ENCODE measurements at regions not wholly inside any gene's neighbourhood (a gene's known extent, or its start where the extent isn't known, plus 50 kb on each side); places are given as distances from the start of the nearest gene placed in this dataset.
"Not testable (repeated sequence)": the region's sequence is repeated elsewhere in the genome, so short reads cannot be mapped to it uniquely, and the experiment has no call there.

DNA sequence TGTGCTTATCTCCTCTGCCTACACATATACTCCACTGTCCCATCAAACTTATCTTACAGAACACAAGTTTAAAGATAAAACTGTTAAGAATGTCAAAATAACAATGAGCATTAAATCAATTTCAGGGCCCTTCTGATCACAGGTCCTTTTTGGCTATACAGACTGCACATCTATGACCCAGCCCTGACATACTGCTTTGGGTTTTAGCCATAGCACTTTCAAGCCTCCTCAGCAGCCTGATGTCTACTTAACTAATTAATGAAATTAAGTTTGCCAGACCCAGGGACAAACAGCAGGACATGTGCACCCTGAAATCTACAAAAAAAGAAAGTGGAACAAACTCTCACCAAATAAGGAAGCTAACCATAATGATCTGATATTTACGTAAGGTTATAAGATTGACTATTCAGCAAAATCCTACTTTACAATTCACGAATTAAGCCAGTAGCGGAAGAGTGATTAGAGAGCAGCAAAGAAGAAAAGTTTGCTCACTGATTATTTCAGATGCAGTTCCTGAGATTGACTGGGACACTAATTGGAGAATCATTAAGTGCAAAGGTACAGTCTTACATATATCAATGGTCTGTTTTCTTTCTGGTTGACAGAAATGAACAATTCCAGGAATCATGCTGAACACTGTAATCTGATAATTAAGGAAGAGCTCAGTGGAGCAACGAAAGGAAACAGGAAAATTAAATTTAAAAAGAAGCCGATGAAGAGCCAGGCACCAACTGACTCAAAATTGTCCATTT, 669.3 kb upstream of the LRRN3 start:
- no peak for DNase-seq

DNA sequence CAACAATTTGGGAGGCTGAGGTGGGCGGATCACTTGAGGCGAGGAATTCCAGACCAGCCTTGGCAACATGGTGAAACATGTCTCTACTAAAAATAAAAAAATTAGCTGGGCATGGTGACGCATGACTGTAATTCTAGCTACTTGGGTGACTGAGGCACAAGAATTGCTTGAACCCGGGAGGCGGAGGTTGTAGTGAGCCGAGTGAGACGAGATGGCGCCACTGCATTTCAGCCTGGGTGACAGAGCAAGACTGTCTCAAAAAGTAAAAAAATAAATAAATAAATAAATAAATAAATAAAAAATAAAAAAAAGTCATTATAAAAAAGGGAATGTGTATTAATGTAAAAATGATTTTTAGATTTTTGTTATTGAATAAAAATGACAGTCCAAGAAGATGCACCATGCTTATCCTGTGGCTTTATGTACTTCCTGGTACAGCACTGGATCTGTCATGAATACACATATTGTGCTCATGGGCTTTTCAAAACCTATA, 658.8 kb upstream of the LRRN3 start:
- no peak for DNase-seq

DNA sequence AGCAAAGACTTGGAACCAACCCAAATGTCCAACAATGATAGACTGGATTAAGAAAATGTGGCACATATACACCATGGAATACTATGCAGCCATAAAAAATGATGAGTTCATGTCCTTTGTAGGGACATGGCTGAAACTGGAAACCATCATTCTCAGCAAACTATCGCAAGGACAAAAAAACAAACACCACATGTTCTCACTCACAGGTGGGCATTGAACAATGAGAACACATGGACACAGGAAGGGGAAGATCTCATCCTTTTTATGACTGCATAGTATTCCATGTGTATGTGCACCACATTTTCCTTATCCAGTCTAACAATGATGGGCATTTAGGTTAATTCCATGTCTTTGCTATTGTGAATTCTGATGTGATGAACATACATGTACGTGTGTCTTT, 652.0 kb upstream of the LRRN3 start:
- not testable (repeated sequence) for DNase-seq

DNA sequence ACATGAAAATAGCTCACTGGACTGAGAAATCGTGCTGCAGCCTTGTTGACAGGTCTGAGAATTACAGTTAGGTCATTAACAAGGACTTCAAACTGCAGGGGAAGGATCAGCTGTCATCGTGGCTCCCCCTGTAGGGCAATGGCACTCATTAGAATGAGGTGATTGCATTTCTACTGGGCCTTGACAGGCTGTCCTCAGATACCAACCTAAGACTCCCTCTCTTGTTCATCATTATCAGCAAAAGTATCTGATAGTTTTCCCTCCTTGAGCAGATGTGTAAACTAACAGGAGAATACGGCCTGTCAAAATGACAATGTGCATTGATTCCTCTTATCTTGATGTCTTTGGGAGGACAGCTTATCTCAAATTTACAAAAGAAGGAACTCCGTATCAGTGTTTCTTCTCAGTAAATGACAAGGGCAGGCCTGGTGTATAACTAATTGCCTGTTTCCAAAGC, 648.5 kb upstream of the LRRN3 start:
- no peak for DNase-seq

DNA sequence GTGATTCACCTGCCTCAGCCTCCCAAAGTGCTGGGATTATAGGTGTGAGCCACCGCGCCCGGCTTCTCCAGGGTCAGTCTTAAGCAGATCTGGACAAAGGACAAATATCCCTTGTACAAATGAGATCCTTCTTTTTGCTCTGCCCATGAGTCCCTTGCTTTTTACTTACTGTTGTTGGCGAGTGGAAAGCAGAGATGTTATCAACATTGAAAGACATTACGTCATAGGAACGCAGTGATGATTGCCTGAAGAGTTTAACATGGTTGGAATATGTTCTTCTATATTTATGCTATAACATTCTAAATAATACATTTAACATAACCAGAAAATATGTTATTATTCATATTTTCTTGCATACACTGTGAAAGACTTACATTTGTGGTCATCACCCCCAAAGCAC, 644.3 kb upstream of the LRRN3 start:
- DNase-seq: no peak

DNA sequence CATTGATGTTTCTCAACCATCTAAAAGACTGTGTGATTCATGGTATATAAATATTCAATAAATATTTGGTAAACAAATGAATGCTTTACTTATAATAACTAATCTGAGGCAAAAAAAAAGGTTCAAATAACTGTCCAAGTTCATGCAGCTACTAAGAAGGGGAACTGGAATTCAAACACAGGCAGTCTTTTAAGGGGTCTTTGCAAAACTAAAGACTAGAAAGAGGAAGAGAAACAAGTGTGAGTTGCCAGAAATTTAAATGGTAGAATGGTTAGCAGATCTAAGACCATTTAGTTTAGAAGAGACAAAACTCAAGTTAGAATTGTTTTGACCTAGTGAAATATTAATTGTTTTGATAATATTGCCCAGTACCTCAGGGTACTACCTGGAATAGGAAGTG, 642.0 kb upstream of the LRRN3 start:
- DNase-seq: no peak

DNA sequence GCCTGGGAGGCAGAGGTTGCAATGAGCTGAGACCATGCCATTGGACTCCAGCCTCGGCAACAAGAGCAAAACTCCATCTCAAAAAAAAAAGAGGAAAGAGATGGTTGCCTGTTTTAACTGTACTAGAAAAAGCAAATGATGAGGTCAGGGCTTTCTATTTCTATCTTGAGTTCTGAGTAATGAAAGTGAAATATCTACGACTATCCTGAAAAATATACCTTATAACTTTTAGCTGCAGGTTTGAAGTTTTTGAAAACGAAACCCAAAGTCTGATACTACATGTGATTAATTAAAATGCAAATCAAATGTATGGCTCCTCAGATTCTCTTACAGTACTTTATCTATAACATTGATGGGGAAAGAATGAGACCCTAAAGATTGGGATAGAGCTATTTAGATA, 636.2 kb upstream of the LRRN3 start:
- no peak for DNase-seq

DNA sequence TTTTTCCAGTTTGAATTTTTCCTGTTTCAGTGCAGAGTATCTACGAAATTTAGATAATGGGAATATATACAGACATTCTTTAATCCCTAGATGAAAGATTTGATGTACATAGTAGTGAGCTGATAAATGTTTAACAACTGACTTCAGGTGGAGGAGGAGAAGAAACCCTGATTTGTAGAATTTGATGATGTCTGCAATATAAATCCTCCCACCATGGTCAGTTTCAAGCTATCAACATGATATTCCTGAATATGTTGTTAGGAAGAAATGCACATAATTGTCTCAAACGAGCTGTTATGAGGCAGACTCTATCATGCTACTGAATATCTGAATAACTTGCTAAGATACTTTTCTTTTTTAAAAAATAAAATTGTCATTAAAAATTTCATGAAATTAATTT, 629.3 kb upstream of the LRRN3 start:
- DNase-seq: no peak

DNA sequence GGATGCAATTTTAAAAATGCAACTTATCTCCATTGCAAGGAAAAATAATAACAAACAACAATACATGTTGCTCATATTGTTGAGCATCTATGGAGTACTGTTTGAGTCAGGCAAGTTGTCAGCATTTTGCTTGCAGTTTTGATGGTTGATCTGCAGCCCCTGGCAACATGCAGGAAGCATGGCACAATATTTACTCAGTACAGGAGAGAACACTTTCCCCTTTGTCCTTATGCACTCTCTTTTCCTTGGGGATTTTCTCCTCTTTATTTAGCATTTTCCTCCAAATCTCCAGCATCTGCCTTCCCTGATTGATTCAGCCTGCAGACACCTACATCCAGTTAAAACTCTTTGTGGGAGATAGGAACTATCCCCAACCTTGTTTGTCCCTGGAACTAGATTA, 620.5 kb upstream of the LRRN3 start:
- no peak for DNase-seq

DNA sequence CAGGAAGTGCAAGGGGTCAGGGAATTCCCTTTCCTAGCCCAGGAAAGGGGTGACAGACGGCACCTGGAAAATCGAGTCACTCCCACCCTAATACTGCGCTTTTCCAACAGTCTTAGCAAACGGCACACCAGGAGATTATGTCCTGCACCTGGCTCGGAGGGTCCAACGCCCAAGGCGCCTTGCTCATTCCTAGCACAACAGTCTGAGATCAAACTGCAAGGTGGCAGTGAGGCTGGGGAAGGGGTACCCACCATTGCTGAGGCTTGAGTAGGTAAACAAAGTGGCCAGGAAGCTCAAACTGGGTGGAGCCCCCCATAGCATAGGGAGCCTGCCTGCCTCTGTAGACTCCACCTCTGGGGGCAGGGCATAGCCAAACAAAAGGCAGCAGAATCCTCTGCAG, 618.5 kb upstream of the LRRN3 start:
- DNase-seq: not testable (repeated sequence)

DNA sequence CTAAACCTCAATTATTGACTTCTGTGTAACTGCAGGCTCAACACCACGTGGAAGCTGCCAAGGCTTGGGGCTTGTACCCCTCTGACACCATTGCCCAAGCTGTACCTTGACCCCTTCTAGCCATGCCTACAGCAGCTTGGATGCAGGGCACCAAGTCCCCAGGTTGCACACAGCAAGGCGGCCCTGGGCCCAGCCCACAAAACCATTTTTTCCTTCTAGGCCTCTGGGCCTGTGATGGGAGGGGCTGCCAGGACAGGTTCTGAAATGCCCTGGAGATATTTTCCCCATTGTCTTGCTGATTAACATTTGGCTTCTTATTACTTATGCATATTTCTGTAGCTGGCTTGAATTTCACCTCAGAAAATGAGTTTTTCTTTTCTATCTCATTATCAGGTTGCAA, 610.0 kb upstream of the LRRN3 start:
- no peak for DNase-seq

DNA sequence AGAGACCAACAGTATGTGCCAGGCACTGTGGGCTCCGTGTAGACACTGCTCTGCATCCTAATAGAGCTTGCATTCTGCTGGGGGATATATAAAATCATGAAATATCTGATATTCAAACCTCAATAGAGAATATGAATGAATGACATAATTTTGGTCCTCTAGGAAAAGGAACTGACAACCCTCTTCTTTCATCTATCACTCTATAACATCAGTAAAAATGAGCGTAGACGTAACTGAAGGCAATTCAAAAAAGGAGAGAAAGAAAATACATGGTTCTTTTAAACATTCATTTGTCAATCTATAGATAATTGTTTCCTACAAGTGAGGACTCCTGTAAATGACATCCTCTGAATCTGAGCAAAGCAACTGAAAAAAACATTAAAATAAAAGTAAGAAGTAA, 607.4 kb upstream of the LRRN3 start:
- DNase-seq: no peak

DNA sequence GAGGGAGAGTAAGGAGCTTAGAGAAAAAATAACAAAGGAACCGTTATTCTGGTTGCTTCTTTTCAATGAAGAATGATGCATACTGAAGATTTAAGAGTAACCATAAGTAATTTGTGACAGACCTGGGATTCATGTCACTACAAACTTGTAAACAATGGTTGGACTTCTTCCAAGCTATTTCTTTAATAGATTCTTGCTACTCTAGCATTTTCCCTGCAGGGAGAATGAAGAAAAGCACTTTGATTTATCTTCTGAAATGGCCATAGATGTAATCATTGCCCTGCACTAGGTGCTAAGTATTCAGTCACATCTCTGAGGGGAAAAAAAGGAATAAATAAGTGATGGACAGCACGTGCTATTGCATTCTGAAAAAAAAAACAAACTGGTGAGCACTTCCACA, 606.6 kb upstream of the LRRN3 start:
- DNase-seq: no peak

DNA sequence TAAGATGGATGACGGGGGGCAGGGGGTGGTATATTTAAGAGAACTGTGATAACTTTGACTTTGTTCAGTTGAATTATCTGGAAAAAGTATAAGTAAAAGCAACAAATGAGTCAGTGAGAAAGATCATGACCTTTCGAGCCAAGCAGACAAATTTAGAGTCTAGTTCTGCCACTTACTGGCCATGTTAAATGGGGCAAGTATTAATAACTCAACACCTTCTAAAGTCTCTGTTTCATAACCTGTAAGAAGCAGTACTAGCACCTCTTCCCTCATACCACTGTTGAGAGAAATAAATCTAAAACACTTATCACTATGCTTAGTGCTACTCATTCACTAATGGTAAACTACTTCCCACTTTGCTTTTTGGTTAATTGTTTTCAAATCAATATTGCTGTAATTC, 604.4 kb upstream of the LRRN3 start:
- DNase-seq: no peak

DNA sequence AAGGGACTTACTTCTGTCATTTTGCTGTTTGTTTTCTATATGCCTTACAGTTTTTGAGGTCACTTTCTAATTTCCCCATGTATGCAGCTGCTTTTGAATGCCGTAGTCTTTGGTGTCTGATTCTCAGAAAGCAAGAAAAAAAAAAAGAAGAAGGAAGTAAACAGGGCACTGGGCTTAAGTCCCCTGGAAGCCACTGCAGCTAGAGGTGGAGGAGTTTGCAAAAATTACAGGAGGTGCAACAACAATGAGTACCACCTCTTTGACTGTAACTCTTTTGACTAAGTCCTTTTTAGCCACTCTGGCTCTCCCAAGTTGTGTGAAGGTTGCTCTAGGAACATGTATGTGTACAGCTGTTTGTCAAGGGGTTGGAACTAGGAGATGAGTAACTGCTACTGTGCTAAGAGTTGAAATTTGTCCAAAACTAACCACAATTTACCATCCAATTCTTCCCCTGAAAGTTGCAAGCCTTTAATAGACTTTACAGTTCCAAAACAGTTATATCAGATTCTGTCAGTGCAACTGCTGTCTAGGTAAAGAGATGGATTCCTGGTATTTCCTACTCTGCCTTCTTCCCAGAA, 588.0 kb upstream of the LRRN3 start:
- no peak for DNase-seq

DNA sequence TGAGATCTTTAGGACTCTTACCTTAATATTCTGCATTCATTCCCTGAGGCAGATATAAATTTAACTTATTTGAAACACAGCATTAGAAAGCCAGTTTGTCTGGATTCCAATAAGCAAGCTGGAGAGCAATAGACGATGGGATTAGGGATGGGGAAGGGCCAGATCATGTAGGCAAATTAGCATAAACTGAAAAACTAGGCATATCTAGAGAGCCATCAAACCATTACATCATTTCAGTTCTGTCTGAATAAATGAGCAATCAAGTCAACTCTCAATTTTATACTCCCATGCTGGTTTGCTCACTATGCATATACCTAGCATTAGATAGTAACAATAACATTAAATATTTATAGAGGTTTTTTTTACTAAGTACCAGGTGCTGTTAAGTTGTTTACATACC, 583.6 kb upstream of the LRRN3 start:
- no peak for DNase-seq

DNA sequence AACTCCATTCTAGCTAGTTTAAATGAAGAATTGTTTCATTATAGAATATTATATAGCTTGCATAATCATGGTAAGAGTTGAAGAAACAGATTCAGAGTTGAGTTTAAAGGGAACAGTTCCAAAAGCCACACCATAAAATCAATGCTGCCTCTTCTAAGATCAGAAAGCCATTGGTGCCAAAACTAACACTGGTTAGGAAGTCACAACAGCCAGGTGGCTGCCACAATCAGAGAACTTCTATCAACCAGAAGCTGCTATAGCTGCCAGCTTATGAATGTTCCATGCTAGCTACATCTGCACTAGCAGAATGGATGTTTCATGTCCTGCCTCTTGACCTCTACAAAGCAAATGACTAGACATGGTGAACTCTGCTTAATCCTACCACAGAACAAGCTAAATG, 583.1 kb upstream of the LRRN3 start:
- no peak for DNase-seq

DNA sequence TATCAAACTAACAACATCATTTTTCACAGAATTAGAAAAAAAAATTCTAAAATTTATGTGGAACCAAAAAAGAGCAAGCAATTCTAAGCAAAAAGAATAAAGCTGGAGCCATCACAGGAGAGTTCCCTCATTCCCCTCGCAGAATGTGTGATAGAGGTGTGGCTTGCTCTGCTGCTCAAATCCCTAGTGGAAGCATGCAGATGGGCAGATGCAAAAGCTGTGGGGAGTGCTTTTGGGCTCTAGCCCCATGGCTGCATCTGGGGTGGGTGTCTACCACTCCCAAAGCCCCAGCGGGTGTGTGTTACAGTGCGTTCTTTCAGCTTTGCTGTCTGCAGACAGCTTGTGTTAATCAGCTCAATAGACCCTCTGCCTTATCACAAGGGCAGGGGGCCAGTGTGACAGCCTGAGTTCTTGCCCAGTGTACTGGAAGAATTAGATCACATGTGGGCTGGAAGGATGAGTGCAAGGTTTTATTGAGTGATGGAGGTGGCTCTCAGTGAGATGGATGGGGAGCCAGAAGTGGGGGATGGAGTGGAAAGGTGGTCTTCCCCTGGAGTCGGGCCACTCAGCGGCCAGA, 575.9 kb upstream of the LRRN3 start:
- not testable (repeated sequence) for DNase-seq

DNA sequence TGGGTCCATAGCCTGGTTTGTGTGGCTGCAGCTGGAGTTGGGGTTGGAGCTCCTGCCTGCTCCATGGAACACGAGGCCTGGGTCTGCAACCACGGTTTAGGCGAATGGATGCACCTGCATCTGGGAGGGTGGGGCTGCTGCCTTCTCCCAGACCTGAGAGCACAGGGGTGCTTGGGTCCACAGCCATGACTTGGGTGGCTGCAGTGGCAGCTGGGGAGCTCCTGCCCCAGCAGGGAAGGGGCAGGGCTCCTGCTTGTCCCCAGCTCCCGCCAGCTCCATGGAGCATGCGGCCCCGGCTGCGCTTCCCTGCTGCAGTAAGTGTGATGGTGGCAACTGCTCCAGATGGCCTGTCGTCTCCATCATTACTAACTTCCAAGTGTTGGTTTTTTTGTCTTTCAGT, 571.1 kb upstream of the LRRN3 start:
- no peak for DNase-seq

DNA sequence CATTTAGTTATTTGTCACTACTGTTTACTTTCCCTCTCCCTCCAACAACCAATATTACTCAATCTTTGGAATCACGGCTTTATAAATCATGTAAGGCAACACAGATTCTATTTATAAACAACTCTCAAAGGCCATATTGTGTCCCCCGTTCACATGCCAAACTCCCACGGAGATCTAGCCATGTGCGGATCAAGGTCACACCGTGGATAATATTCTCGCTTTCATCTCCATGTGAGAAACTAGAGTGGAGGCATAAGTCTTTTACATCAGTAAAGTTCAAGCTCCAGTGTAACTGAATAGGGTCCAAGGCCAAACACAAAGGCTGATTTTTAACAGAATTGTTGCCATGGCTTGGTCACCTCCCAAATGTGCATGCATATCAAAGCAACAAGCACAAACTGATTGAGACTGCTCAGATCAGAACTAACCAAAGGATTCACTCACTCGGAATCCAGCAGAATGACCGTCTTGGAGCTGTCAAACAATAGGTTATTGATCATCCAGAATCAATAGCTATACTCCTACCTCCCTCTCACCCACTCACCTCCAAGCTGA, 569.5 kb upstream of the LRRN3 start:
- DNase-seq: no peak

DNA sequence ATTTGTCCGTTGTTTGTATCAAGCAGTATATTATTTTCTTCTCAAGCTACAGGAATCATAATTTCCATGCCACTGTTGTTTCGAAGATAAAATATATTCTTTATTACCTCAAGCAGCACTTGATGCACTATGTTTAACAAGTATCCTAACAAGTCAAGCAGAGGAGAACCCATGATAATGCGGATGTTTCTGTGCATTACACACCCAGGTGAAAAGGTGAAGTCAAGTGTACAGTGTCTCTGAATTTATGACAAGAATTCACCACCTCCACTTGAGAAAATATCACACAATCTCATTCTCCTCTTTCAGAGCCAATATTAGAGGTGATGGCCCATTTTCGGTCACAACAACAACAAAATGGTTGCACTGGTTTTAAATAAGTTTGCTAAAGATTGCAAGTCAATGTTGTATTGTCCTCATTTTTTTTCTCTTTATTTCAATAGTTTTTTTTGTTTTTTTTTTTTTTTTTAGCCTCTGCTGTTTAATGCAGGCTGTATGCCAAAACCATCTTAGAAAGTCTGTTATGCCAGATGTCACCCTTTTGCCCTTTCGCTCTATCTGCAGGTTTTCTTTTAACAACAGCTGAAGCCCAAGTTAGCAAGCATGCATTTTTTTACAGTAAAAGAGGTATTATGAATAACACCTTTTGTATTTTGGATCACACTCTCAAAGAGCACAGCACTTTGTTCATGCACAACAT, 568.7 kb upstream of the LRRN3 start:
- DNase-seq: no peak

DNA sequence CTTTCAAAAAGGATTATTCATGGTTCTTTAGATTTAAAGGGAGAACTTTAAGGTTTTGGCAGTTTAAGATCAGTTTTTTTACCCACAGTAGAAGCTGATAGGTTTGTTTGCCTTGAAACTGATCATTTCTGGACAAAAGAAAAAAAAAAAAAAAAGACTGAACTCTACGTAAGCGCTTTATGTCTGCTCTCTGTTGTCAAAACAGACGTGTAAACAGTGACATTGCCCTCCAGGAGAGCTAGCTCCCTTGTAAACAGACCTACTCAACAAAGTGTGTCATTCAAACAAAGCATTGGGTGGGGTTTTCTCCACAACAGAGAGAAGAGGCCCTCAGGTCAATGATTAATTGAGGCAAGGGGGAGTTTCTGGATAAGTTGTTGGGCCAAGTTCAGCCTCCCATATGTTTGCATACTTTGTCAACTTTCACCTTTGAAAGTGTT, 568.1 kb upstream of the LRRN3 start:
- DNase-seq: no peak

DNA sequence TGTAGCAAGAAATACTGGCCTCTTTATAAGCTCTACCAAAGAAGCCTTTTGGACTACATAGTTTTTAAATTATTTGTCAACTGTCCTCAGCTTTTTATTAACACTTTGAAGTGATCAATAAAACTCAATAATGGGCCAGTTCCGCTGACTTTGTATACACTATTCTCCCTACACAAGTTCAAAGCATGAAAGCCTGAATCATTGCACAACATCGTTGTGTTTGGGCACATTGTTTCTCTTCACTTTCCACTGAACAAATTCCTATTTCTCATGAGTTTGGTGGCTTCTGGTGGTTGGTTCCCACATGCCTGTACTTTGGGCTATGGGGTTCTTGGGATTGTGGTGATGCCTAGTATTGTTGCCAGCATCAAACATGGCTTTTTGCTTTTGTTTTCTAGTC, 561.8 kb upstream of the LRRN3 start:
- no peak for DNase-seq
